HCT116 (cell line): ENCODE measurements at regions not wholly inside any gene's neighbourhood (a gene's known extent, or its start where the extent isn't known, plus 50 kb on each side); places are given as distances from the start of the nearest gene placed in this dataset.

Experiments
- ATAC-seq: fragments of 200-7000 bp; cut with Tn5 transposase; 2 replicates; pipeline ENCODE4 v1.9.1; 2020; ENCODE audit warnings: mild to moderate bottlenecking, moderate library complexity
- BruUV-seq: library from RNA; stranded (reverse); fragments of 400-500 nt; replicated peaks from 2 replicates; lab custom pipeline; 2021; lab: Mats Ljungman, UMichigan
- CTCF ChIA-PET: fragments of 300-600 bp; sonication (Branson Sonifier 250); formaldehyde crosslinking; loops from one replicate; lab custom pipeline; 2021; ENCODE audit warnings: antibody characterized with exemption; lab: Charles Lee
- POLR2A ChIA-PET: fragments of 300-600, 350-600 bp; sonication (Branson Sonifier 250); formaldehyde crosslinking; loops from one replicate; lab custom pipeline; 2021; ENCODE audit warnings: antibody characterized with exemption; lab: Charles Lee
- RAD21 ChIA-PET, 2 experiments: fragments of 300-600 bp; sonication (Branson Sonifier 250); formaldehyde crosslinking; loops; one replicate each; lab custom pipeline; 2023; ENCODE audit warnings: low total read pairs in 2 of 2; ENCODE audit not compliant: uncharacterized antibody in 2 of 2, unreplicated experiment in 2 of 2, low non-redundant PET in 1 of 2; lab: Charles Lee
- DNase-seq: peaks from one replicate; pipeline ENCODE4 v3.0.0-alpha.2; 2010; ENCODE audit warnings: low read depth, low spot score
- H2AFZ ChIP-seq: fragments of 200-600 bp; shearing (Covaris generic), sonication (generic); 2 replicates; pipeline ENCODE4 v1.6.1; 2017; ENCODE audit warnings: low read depth, mixed run types, mixed read lengths, antibody characterized with exemption, low read length; ENCODE audit not compliant: poor library complexity, severe bottlenecking
- H3K27ac ChIP-seq: 2 replicates; pipeline ENCODE4 v1.5.1; 2012; ENCODE audit warnings: low read depth, low read length
- H3K27me3 ChIP-seq: fragments of 200-600 bp; sonication (generic); 2 replicates; pipeline ENCODE4 v1.6.1; 2016; ENCODE audit warnings: mixed run types, low read length, mixed read lengths; ENCODE audit not compliant: insufficient read depth
- H3K36me3 ChIP-seq, 2 experiments: fragments of 200-500 bp in 1 of 2; fragments of 200-600 bp in 1 of 2; sonication (Bioruptor generic) in 1 of 2; sonication (generic) in 1 of 2; 2 replicates each; pipeline versions ENCODE4 v1.5.1 to v1.6.1; 2014 to 2016; ENCODE audit warnings: low read length in 2 of 2, inconsistent platforms in 1 of 2, mixed read lengths in 1 of 2, mixed run types in 1 of 2; ENCODE audit not compliant: insufficient read depth in 2 of 2, control insufficient read depth in 1 of 2
- H3K4me1 ChIP-seq, 2 experiments: fragments of 200-600 bp in 1 of 2; sonication (generic) in 1 of 2; 2 replicates each; pipeline versions ENCODE4 v1.5.1 to v1.6.1; 2012 to 2017; ENCODE audit warnings: low read length in 2 of 2, inconsistent platforms in 1 of 2, mild to moderate bottlenecking in 1 of 2, mixed read lengths in 1 of 2, mixed run types in 1 of 2, moderate library complexity in 1 of 2; ENCODE audit not compliant: insufficient read depth in 2 of 2, control insufficient read depth in 1 of 2
- H3K4me2 ChIP-seq: fragments of 200-600 bp; sonication (generic); 2 replicates; pipeline ENCODE4 v1.6.1; 2017; ENCODE audit warnings: mixed run types, low read length, mixed read lengths
- H3K4me3 ChIP-seq, 2 experiments: fragments of 200-600 bp in 1 of 2; sonication (generic) in 1 of 2; replicated peaks in 1 of 2; 2 replicates each; pipeline ENCODE4 v1.5.1; 2011 to 2016; ENCODE audit warnings: low read length in 2 of 2, control low read depth in 1 of 2, low read depth in 1 of 2, mild to moderate bottlenecking in 1 of 2, mixed read lengths in 1 of 2, mixed run types in 1 of 2
- H3K79me2 ChIP-seq: fragments of 200-600 bp; sonication (generic); 2 replicates; pipeline ENCODE4 v1.6.1; 2017; ENCODE audit warnings: mild to moderate bottlenecking, mixed run types, low read length, moderate library complexity, mixed read lengths; ENCODE audit not compliant: insufficient read depth
- H3K9ac ChIP-seq: fragments of 200-600 bp; sonication (generic); 2 replicates; pipeline ENCODE4 v1.6.1; 2016; ENCODE audit warnings: low read length, mixed read lengths
- H3K9me2 ChIP-seq: fragments of 200-600 bp; sonication (generic), shearing (Covaris generic); 2 replicates; pipeline ENCODE4 v1.6.1; 2017; ENCODE audit warnings: mixed run types, mild to moderate bottlenecking, moderate library complexity; ENCODE audit not compliant: insufficient read depth
- H3K9me3 ChIP-seq, 2 experiments: fragments of 200-500 bp in 1 of 2; fragments of 200-600 bp in 1 of 2; sonication (Bioruptor generic) in 1 of 2; sonication (generic) in 1 of 2; 2 replicates each; pipeline ENCODE4 v1.6.1; 2014 to 2017; ENCODE audit warnings: low read length in 2 of 2, mixed read lengths in 2 of 2, inconsistent platforms in 1 of 2, low read depth in 1 of 2, mild to moderate bottlenecking in 1 of 2, mixed run types in 1 of 2, moderate library complexity in 1 of 2; ENCODE audit not compliant: control insufficient read depth in 1 of 2, insufficient read depth in 1 of 2
- H4K20me1 ChIP-seq: fragments of 200-600 bp; sonication (generic), shearing (Covaris generic); 2 replicates; pipeline ENCODE4 v1.6.1; 2017; ENCODE audit warnings: mixed run types, mild to moderate bottlenecking, moderate library complexity; ENCODE audit not compliant: insufficient read depth
- ATF3 ChIP-seq: IDR thresholded peaks from 2 replicates; pipeline ENCODE4 v1.6.1; 2012
- CBX3 ChIP-seq: IDR thresholded peaks from 2 replicates; pipeline ENCODE4 v1.6.1; 2012; ENCODE audit warnings: low read depth
- CEBPB ChIP-seq: IDR thresholded peaks from 2 replicates; pipeline ENCODE4 v1.6.1; 2012; ENCODE audit warnings: low read depth
- CTCF ChIP-seq, 3 experiments: fragments of 200-600 bp in 1 of 3; sonication (generic) in 1 of 3; IDR thresholded peaks in 2 of 3; conservative IDR thresholded peaks in 1 of 3; 2 replicates each; pipeline ENCODE4 v1.5.1; 2012 to 2017; ENCODE audit warnings: low read depth in 2 of 3, low read length in 2 of 3, antibody characterized with exemption in 1 of 3, borderline replicate concordance in 1 of 3, control low read depth in 1 of 3, mild to moderate bottlenecking in 1 of 3, mixed read lengths in 1 of 3, mixed run types in 1 of 3, moderate library complexity in 1 of 3; ENCODE audit not compliant: insufficient read depth in 1 of 3
- EZH2 ChIP-seq: fragments of 200-600 bp; sonication (generic); IDR thresholded peaks from 2 replicates; pipeline ENCODE4 v1.6.1; 2017; ENCODE audit warnings: antibody characterized with exemption, mixed run types
- FOSL1 ChIP-seq: IDR thresholded peaks from 2 replicates; pipeline ENCODE4 v1.6.1; 2012; ENCODE audit warnings: low read depth
- JUND ChIP-seq: IDR thresholded peaks from 2 replicates; pipeline ENCODE4 v1.6.1; 2012
- POLR2AphosphoS5 ChIP-seq: IDR thresholded peaks from 2 replicates; pipeline ENCODE4 v1.6.1; 2011; ENCODE audit warnings: mild to moderate bottlenecking, low read depth, low read length, moderate library complexity
- SIN3A ChIP-seq: IDR thresholded peaks from 2 replicates; pipeline ENCODE4 v1.6.1; 2012; ENCODE audit warnings: low read depth
- SP1 ChIP-seq: IDR thresholded peaks from 2 replicates; pipeline ENCODE4 v1.6.1; 2012; ENCODE audit warnings: low read depth
- YY1 ChIP-seq: IDR thresholded peaks from 2 replicates; pipeline ENCODE4 v1.6.1; 2011; ENCODE audit warnings: low read length, low read depth, moderate library complexity, mild to moderate bottlenecking; ENCODE audit not compliant: insufficient replicate concordance; ENCODE audit errors: extremely low read depth
- ZFX ChIP-seq: fragments of 450-650 bp; IDR thresholded peaks from 2 replicates; pipeline ENCODE4 v1.6.1; 2017
- ZNF274 ChIP-seq: fragments of 200-500 bp; sonication (Bioruptor generic); IDR thresholded peaks from 2 replicates; pipeline ENCODE4 v1.6.1; 2014; ENCODE audit warnings: mild to moderate bottlenecking, low read depth, low read length, inconsistent platforms
- intact Hi-C: fragments of 100-400 bp; cut with micrococcal nuclease; formaldehyde crosslinking; loops from 2 replicates; pipeline ENCODE4 v1.10.0; 2022

GRCh38 chr6:111959766-111960165 lies 86.5 kb upstream of the FYN start (continued):
- TF ChIP-seq ZNF274 = no peak
- no peak for TF ChIP-seq POLR2AphosphoS5
- no peak for TF ChIP-seq EZH2
- TF ChIP-seq SIN3A = no peak
- no peak for TF ChIP-seq FOSL1
- TF ChIP-seq, all 23 proteins: peak for 0

GRCh38 chr6:111967131-111967530 lies 86.8 kb upstream of the CCN6 start:
- intact Hi-C loops = no loop called here
- Histone ChIP-seq H2AFZ (no peak overlapping the region), H3K9me2 (no peaks in the 10 kb centered on the region), H3K4me2 (no peak overlapping the region), H3K79me2 (no peaks in the 10 kb centered on the region), H3K4me1 (peaks cover 0 to 2% of the 10 kb centered on the region in 2 experiments; a peak in 1 of 4 replicates), H3K4me3 (no peak overlapping the region), H3K27ac (no peak overlapping the region), H3K9ac (no peak overlapping the region), H4K20me1 (no peaks in the 10 kb centered on the region), H3K36me3 (no peaks in the 10 kb centered on the region), H3K9me3 (no peaks in the 10 kb centered on the region), H3K27me3 (no peaks in the 10 kb centered on the region)
- TF ChIP-seq CBX3 (no peak), CTCF (IDR thresholded peaks at IDR 0.05 in 2 of 3, conservative IDR thresholded peaks at IDR 0.05 in 1 of 3; ENCODE audit: borderline replicate concordance in 1 of 3, insufficient read depth in 1 of 3, low read depth in 2 of 3, low read length in 2 of 3) (no peak), CEBPB (no peak), ZFX (no peak), JUND (no peak), SP1 (no peak), SIN3A (no peak), YY1 (no peak), ATF3 (no peak), FOSL1 (no peak)
- ChIA-PET CTCF (no interaction called here), RAD21 (no interaction called here), POLR2A (no interaction called here)
- no peak for ATAC-seq
- DNase-seq = no peak
- no TSS peak for BruUV-seq
